Loucy (cell line): ENCODE measurements at regions not wholly inside any gene's neighbourhood (a gene's known extent, or its start where the extent isn't known, plus 50 kb on each side); places are given as distances from the start of the nearest gene placed in this dataset.

ENCODE experiments used
- EZH2phosphoT487 ChIP-seq: fragments of 200-600 bp; IDR thresholded peaks from 2 replicates; pipeline ENCODE4 v1.6.1; 2018; ENCODE audit warnings: antibody characterized with exemption, mild to moderate bottlenecking, moderate library complexity, borderline replicate concordance
- TF ChIP-seq, protein P1 (sequence below): fragments of 200-600 bp; sonication (generic); conservative IDR thresholded peaks from 2 replicates; pipeline ENCODE4 v1.5.1; 2014; ENCODE audit warnings: mild to moderate bottlenecking, antibody characterized with exemption, low read length

DNA sequence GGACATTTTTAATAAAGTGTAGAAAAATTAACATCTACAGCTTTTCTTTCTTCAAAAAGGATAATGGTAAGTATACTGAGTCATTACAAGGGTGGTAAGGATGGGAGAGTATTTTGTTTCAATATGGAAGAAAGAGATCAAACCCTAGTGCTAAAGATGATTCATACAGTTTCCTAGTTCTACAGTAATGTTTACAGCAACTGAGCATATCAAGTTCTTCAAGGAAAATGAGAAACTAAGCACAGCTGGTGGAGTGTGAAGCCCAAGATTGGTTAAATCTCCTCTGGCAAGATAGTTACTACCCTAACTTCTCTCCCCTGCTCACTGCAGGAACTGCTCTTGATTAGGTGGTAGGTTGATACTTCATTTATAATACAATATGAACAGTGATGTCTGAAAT lies 467.5 kb downstream of the XIRP2 start:
- TF ChIP-seq, protein P1, sequence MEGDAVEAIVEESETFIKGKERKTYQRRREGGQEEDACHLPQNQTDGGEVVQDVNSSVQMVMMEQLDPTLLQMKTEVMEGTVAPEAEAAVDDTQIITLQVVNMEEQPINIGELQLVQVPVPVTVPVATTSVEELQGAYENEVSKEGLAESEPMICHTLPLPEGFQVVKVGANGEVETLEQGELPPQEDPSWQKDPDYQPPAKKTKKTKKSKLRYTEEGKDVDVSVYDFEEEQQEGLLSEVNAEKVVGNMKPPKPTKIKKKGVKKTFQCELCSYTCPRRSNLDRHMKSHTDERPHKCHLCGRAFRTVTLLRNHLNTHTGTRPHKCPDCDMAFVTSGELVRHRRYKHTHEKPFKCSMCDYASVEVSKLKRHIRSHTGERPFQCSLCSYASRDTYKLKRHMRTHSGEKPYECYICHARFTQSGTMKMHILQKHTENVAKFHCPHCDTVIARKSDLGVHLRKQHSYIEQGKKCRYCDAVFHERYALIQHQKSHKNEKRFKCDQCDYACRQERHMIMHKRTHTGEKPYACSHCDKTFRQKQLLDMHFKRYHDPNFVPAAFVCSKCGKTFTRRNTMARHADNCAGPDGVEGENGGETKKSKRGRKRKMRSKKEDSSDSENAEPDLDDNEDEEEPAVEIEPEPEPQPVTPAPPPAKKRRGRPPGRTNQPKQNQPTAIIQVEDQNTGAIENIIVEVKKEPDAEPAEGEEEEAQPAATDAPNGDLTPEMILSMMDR = no peak
- no peak for TF ChIP-seq EZH2phosphoT487
